HG02981 (cell line): ENCODE measurements at regions not wholly inside any gene's neighbourhood (a gene's known extent, or its start where the extent isn't known, plus 50 kb on each side); places are given as distances from the start of the nearest gene placed in this dataset.
A peak's percentile ranks its signal among the peaks of the same experiment; 100 is the strongest.

Experiments
- ATAC-seq: cut with Tn5 transposase; IDR thresholded peaks from one replicate; pipeline ENCODE4 v1.9.1; 2021; ENCODE audit warnings: mild to moderate bottlenecking, moderate library complexity; ENCODE audit not compliant: unreplicated experiment

GRCh38 chr12:94789510-94790225 lies 139.3 kb upstream of the TMCC3 start:
- ATAC-seq: no peak

GRCh38 chr12:94788298-94788697 lies 137.9 kb upstream of the TMCC3 start:
- no peak for ATAC-seq

- ATAC-seq: no peak
Measured at GRCh38 chr12:94786906-94787305, 136.5 kb upstream of the TMCC3 start.

GRCh38 chr12:94783862-94784261 lies 133.5 kb upstream of the TMCC3 start:
- ATAC-seq: no peak

- ATAC-seq: no peak
Measured at GRCh38 chr12:94783343-94783742, 133.0 kb upstream of the TMCC3 start.

GRCh38 chr12:94781835-94782234 lies 131.5 kb upstream of the TMCC3 start:
- ATAC-seq: no peak

GRCh38 chr12:94779485-94779884 lies 129.1 kb upstream of the TMCC3 start:
- no peak for ATAC-seq

GRCh38 chr12:94777936-94778335 lies 127.6 kb upstream of the TMCC3 start:
- ATAC-seq: no peak

GRCh38 chr12:94775710-94776109 lies 125.4 kb upstream of the TMCC3 start:
- ATAC-seq: no peak

- no peak for ATAC-seq
Measured at GRCh38 chr12:94771741-94772140, 121.4 kb upstream of the TMCC3 start.

- ATAC-seq: no peak
Measured at GRCh38 chr12:94771199-94771598, 120.8 kb upstream of the TMCC3 start.

- ATAC-seq: no peak
Measured at GRCh38 chr12:94770791-94771190, 120.4 kb upstream of the TMCC3 start.

- no peak for ATAC-seq
Measured at GRCh38 chr12:94769776-94770759, 119.7 kb upstream of the TMCC3 start.

GRCh38 chr12:94769047-94769420 lies 118.7 kb upstream of the TMCC3 start:
- ATAC-seq: peak; percentile 87

GRCh38 chr12:94768398-94769046 lies 118.2 kb upstream of the TMCC3 start:
- ATAC-seq: peak; percentile 42

- no peak for ATAC-seq
Measured at GRCh38 chr12:94767956-94768355, 117.6 kb upstream of the TMCC3 start.

- ATAC-seq: no peak
Measured at GRCh38 chr12:94766397-94766796, 116.0 kb upstream of the TMCC3 start.

GRCh38 chr12:94763462-94763861 lies 113.1 kb upstream of the TMCC3 start:
- peak; percentile 51 for ATAC-seq

GRCh38 chr12:94762943-94763342 lies 112.6 kb upstream of the TMCC3 start:
- ATAC-seq: no peak

GRCh38 chr12:94762259-94762942 lies 112.0 kb upstream of the TMCC3 start:
- ATAC-seq: peak; percentile 81

GRCh38 chr12:94761559-94761958 lies 111.2 kb upstream of the TMCC3 start:
- ATAC-seq: no peak
